GM12872 (cell line): ENCODE measurements at regions not wholly inside any gene's neighbourhood (a gene's known extent, or its start where the extent isn't known, plus 50 kb on each side); places are given as distances from the start of the nearest gene placed in this dataset.

Source experiments
- CTCF ChIP-seq: IDR thresholded peaks from 3 replicates; pipeline ENCODE4 v1.5.1; 2011; ENCODE audit warnings: low read depth, mild to moderate bottlenecking, low read length, moderate library complexity; ENCODE audit not compliant: insufficient read depth

DNA sequence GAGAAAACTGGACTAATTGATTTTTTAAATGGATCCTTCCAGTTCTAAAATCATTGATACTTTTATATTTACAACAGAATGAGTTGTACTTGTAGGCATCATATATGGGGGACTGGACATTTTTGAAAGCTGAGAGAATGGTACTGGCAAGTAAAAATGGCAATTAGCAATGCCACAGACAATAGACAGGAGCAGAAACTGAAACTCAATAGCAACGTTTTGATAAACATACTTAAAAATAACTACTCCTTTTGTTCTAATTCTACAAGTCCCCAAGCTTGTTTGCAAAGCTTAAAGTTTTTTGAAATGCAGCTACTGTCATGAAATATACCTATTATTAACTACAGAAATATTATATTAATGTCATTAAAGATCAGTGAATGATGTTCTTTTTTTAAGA is 52.8 kb upstream of the FBXL7 start:
- no peak for TF ChIP-seq CTCF

GRCh38 chr5:15446552-15446951 is 53.4 kb upstream of the FBXL7 start:
- no peak for TF ChIP-seq CTCF

DNA sequence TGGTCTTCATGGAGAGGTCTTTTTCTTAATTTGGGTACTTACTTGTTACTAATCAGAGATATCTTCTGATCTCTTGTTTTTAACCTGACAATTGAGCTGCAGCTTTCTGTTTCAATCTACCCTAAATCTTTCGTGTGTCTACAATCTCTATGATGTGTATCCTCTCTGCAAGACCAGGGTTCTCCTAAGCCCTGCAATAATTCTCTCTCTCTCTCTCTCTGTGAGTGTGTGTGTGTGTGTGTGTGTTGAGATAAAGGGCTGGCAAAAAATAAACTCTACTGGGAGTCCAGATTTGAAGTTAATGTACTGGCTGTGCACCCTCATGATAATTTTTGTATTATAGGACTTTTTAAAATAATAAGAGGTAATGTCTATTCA is 57.8 kb upstream of the FBXL7 start:
- TF ChIP-seq CTCF: no peak

DNA sequence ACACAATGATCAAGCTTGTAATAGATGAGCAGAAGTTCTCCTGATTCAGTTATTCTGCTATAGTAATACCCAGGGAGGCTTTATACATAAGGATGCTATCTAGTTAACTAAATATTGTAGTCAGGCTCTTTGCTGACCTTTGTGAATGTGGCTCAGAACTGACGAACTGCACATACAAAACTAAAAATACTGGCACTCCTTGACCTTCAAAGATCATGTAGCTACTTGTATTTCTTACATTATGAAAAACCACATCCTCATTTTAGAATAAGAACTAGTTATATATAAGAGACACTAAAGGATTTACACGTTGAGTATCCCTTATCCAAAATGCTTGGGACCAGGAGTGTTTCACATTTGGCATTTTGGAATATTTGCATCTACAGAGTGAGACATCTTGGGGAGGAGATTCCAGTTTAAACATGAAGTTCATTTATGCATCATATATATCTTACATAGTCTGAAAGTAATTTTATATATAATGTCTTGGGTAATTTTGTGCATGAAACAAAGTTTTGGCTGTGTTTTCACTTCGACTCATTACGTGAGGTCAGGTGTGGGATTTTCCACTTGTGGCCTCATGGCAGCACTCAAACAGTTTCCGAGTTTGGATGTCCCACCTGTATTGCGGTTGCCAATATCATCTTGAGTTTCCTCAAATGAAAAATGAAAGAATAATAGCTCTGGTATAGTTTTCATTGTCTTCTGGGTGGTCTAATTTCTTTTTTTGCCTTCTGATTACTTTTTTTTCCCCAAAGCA is 58.4 kb upstream of the FBXL7 start:
- no peak for TF ChIP-seq CTCF

DNA sequence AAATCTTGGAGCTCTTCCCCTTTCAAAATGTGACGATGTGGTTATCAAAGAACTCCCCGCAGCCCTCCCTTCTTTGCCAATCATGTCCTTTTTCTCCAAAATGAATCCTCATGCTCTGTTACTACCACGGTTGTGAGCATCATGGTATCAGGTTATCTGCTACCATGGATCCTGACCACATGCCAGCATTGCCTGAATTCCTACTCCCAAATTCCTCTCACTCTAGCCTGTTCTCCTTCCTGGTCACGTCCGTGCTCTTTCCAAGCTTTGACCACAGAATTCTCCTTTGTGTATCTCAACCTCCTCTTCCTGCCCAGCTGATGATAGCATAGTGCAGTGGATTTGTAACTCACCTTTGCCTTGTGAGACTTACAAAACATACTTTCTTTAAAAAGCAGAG is 59.5 kb upstream of the FBXL7 start:
- no peak for TF ChIP-seq CTCF

DNA sequence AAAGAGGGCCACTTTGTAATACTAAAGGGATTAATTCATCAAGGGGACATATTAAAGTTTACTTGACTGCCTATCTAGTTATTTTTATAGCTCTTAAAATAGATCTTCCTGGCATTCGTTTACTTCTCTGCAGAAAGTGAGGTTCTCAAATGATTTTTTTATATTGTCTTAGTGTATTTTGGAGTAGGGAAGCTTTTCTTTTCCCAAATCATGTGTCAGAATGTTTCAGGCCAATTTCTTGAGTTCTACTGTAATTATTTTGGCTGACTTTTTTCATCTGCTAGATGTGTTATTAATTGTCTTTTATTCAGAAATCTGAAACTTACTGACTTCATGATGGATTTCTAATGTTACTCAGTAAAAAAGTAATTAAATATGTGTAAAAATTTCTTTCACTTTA is 60.2 kb upstream of the FBXL7 start:
- TF ChIP-seq CTCF: no peak

DNA sequence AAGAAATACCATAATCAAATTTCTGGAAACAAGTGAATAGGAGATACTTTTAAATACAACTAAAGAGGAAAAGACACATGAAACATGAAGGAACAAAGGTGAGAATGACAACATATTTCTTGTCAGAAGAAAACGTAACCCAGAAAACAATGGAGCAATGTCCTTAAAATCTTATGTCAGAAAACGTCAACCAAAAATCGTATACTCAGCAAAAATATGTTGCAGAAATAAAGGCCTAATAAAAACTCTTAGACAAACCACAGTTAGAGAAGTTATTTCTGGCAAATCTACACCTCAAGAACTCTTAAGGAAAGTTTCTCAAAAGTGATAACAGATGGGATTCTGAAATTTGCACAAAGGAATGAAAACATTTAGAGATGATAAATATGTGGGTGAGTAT is 66.3 kb upstream of the FBXL7 start:
- TF ChIP-seq CTCF: no peak
